HG03095 (cell line): ENCODE measurements at regions not wholly inside any gene's neighbourhood (a gene's known extent, or its start where the extent isn't known, plus 50 kb on each side); places are given as distances from the start of the nearest gene placed in this dataset.
A peak's percentile ranks its signal among the peaks of the same experiment; 100 is the strongest.
"Not testable (repeated sequence)": the region's sequence is repeated elsewhere in the genome, so short reads cannot be mapped to it uniquely, and the experiment has no call there.

Experiments used
- ATAC-seq: cut with Tn5 transposase; IDR thresholded peaks from one replicate; pipeline ENCODE4 v1.9.1; 2021; ENCODE audit warnings: moderate library complexity; ENCODE audit not compliant: unreplicated experiment

DNA sequence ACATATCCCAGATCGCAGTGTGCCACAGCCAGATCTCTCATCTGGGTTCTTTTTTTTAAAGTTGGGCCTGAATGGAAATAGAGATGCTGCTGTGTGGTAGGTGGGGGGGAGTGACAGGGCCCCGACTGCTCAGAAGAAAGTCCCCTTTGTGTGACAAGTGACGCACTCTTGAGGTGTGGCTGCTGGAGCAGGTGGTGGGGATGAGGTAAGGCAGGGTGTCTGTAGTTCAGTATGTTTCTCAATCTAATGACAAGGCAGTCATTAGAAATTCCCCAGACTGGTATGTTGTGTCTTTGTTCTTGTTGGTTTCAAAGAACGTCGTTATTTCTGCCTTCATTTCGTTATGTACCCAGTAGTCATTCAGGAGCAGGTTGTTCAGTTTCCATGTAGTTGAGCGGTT lies 128.8 kb upstream of the TACR1 start:
- ATAC-seq, result no peak

DNA sequence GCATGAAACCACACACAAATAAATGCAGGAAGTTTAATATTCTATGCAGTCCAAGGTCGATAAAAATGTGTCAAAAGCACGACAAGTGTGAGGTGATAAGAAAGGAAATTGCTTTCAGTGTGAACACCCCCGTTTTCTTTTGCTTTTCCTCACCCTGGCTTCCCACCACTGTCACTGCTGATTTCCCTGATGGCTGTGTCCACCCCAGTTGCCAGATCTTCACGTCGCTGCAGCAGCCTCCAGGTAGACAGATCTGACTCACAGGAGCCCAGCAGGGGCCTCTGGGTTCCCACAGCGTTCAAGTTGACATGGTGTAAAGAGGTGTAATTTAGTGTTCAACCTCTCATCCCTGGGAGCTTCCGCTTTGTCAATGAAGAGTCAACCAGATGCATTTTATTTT lies 128.0 kb upstream of the TACR1 start:
- no peak for ATAC-seq

DNA sequence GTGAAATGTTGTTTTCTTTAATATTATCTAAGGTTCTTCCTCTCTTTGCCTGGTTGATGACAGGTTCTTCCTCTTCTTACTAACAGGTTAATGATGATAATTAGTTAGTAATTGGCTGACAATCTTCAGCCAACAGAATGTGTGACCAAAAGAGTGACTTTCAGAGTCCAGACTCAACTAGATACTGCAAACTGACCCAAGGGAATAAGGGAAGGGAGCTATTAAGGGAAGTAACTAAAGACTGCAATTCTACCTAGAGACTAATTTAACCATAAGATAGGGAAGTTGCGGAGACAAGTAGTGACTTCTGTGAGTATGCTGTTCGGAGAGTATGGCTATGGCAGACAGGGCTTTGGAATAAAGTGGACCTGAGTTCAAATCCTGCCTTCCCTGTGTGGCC lies 127.3 kb upstream of the TACR1 start:
- ATAC-seq, result no peak

DNA sequence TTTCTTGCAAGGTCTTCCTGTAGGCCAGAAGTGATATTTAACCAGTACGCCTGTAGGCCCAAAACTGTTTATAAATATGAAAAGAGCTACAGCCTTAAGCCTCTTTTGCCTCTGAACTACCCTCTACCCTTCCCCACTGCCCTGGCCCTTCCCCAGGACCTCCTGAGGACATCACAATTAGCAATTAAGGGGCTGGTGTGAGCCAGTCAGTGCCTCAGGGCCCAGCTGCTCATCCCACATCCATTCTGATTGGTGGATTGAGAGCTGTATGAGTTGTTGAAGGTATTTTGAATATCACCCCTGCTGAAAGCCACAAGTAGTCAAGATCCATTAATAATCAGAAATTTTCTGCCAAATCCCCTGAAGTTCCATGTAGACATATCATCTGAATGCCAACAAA lies 126.3 kb upstream of the TACR1 start:
- no peak for ATAC-seq

DNA sequence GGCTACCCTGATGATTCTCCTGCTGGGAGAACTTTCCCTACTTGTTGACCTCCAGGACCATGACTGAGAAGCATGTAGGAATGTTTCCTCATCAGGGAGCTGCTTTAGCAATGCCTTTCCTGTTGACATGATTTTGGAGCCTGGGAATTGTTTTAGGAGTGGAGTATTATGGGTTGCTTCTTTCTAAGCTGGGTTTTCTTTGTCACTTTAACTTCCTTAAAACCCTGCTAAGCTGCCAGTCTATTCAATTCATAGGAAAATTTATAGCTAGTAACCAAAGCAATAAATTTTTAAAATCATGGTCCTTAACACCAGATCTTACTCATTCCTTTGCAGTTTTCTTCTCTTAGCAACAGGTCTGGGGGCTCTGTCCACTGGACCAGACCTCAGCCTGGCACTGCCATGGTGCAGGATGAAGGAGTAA lies 125.6 kb upstream of the TACR1 start:
- no peak for ATAC-seq

DNA sequence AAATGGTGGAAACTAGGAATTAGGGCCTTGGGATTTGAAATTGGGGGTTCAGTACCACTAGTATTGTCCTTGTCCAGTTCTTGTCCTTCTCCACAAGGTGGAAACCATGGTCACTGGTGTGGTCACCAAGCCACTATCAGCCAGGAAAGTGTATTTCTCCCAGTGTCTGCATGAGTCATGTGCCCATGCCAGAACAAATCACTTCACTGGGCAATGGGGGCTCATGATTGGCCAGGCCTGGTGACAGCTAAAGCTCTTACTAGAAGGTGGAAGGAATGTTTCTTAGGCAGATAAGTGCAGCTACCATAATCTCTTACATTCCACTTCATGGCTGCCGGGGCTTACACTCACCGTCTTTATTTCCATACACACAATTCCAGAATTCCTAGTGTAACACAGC lies 124.8 kb upstream of the TACR1 start:
- no peak for ATAC-seq

DNA sequence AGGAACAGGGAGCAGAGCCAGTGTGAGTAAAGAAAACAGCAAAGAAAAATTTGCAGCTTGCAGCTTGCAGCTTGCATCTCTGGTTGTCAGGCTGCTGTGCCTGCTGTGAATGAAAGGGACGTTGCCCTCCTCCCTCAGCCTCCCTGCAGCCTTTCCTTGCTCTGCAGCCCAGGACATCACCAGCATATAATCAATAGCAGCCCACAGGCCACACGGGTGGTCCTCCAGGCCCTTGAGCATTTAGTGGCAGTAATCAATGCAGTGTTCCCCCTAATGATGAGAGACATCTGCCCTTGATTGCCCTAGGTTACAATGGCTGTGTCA lies 122.2 kb upstream of the TACR1 start:
- ATAC-seq, result no peak

DNA sequence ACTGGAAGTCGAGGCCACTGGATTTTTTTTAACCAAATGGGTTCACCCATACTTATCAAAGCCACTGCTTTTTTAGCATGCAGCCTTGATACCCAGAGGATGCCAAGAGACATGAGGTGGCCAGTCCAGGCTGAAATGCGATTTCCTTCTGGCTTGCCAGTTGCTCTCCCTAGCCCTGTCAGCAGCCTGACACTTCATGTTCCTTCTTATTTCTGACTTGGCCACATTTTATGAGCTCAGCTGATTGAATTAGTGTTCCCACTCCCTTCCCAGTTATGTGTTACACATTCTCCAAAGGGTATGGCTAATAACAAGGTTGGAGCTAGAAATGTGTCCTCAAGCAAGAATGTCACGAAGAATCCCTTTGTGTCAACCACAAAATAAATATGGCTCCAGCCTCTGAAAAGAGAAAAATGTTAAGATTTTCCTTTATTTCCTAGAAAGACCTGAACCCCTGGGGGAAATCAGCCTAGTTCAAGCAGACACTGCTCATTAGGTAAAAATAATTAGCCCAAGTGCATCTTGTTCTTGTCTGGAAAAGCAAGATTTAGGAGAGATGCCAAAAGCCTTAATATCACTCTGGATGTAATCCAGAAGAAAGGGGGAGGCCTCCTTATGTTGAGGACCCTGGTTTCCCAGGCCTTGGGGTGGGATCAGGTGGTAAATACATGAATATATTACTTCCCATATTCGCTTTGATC lies 121.7 kb upstream of the TACR1 start:
- no peak for ATAC-seq

DNA sequence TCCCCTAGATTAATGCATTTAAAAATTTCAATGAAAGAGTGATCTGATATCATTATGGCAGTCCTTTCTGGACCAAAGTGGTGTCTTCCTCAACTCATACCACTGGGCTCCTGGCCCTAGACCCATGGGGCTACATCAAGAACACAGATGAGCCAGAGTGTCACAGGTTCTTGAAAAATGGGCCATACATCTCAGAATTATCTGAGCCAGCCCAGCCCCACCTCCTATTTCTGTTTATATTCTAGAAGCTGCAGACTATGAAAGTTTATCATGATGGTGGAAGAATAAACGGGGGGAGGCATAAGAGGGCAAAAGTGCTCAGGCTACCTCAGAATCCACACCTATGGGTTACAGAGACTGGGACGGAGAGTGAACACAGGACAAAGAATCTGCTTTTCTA lies 120.6 kb upstream of the TACR1 start:
- ATAC-seq, result no peak

DNA sequence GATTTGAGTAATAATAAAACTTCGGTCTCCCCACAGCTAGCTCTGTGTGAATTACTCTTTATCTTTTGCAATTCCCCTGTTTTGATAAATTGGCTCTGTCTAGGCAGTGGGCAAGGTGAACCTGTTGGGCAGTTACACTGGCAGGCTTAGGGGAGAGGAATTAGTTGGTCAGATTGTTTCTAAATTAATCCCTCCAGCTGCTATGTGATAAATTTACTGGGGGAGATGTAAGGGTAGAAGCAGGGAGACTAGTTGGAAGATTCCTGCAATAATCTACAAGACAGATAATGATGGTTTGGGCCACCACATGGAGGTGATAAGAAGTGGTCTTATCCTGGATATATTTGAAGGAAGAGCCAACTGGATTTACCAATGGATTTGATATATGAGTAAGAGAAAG lies 118.5 kb upstream of the TACR1 start:
- no peak for ATAC-seq

DNA sequence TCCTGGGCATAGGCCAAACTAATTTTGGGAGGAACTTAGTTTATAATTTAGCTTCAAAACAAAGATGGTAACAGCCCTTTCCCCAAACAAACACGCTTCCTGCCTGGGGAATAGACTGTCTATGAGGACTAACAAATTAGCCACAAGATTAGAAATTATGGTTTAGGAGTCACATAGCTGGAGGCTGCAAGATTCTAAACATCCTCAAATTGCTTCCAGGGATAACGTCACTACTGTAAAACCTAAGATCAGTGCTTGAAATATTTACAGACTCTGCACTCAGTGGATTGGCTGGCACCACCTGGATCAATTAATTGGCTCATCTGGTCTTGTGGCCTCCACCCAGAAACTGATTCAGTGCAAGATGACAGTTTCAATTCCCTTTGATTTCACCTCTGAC lies 118.0 kb upstream of the TACR1 start:
- no peak for ATAC-seq

DNA sequence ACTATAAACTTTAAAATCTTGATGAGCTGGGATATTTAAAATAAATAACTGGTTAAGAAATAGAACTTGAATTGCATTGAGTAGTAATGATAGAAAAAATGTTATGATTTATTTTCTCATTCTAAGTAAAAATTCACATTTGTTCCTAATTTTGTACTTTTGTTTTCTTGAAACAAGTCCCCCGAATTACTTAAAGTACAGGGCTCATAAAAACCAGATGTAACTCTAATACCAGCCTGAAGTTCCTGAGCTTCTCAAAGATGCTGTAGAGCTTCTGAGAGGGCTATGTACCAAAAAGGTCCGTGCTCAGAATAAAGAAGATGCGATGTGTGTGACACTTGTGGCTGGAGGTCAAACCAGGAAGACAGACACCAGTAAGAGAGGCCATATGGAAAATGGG lies 116.1 kb upstream of the TACR1 start:
- ATAC-seq, result no peak

DNA sequence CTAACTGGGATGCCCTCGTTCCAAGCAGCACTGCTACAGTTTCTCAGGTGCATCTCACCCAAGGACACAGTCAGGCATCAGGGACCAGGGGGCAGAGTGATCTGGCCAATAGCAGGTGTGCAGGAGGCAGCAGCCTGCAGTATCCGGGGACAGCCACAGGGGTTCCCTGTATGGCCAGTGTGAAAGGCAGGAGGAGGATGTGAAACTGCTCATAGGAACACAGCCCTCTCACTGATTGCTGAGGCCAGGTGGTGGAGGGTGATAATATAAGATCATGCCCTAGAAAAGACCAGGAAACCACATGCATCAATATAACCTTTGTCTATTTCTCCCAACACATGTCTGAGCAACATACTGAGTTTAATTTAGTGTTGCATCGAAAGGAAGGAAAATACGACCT lies 112.7 kb upstream of the TACR1 start:
- ATAC-seq, result peak; percentile 100

DNA sequence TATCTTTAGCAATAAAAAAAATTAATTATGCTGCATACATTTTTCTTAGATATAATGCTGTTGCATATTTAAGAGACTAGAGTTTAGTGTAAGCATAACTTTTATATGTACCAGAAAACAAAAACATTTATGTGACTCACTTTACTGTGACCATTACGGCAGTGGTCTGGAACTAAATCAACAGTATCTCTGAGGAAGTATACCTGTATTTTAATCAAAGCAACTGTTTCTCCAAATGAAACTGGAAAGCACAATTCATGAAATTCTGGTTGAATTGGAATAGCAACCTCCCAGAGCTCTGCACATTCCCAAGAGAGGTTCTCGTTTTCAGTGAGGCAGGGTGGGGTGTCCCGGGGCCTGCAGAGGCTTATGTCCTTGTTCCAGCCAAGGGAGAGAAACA lies 112.2 kb upstream of the TACR1 start:
- ATAC-seq, result no peak

DNA sequence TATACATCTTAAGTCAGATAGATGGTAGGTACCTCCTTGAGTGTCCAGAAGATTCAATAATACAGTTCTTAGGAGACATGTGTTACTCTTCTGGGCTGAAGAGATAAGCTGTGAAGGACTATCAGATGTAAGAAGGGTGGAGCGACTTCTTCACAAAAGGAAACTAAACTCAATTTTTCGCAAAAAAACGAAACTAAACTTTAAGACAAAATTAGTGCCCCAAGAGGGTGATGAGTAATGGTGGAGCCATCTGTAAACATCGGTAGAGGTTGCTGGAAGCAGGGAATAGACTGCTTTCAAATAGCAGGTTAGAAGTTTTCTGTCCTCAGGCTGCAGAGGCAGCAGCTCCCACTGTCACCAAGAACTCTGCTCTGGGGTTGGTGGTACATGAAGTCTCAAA lies 111.6 kb upstream of the TACR1 start:
- ATAC-seq, result no peak

DNA sequence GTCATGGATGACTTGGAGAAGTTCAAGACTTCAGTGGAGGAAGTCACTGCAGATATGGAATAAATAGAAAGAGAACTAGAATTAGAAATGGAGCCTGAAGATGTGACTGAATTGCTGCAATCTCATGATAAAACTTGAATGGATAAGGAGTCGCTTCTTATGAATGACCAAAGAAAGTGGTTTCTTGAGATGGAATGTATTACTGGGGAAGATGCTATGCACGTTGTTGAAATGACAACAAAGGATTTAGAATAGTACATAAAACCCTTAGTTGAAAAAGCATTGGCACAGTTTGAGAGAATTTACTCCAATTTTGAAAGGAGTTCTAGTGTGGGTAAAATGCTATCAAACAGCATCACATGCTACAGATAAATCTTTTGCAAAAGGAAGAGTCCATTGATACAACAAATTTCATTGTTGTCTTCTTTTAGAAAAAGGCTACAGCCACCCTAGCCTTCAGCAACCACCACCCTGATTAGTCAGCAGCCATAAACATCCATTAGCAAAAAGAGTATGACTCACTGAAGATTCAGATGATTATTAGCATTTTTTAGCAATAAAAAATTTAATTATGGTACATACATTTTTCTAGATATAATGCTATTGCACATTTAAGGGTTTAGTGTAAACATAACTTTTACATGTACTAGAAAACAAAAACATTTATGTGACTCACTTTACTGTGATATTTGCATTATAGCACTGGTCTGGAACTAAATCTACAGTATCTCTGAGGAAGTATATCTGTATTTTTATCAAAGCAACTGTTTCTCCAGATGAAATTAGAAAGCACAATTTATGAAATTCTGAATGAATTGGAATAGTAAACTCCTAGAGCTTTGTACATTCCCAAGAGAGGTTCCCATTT lies 110.5 kb upstream of the TACR1 start:
- ATAC-seq, result no peak

DNA sequence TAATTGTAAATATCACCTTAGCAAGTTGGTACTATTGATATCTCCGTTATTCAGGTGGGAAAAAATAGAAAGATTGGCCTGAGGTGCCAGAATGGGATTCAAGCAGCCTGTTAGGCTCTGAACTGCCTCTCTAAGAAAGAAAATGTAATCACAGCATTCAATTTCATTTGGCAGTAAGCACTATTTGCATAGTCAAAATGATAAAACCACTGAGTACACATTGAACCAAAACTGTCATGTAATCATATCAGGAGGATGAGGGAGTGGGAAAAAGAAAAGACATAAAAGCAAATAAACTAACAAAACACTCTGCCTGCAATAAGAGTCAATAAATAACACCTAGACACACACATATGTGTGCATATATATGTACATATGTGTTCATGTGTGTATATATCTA lies 103.9 kb upstream of the TACR1 start:
- ATAC-seq, result no peak

DNA sequence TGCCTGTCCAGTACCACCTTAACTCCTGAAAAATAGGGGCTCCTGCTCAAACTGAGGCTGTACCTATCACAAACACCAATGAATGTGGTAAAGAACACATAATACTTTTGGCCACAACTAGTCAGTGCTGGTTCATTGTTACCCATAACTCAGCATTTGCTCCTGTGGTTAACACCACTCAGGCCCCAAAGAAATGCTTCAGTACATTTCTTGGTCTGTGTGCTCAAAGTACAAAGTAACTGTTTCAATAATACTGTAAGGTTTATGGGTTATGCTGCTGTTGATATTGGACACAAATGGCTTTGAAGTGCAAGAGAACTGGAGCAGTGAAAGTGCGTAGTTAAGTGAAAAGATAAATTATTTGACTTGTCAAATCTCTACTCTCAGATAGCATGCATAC lies 95.0 kb upstream of the TACR1 start:
- no peak for ATAC-seq

DNA sequence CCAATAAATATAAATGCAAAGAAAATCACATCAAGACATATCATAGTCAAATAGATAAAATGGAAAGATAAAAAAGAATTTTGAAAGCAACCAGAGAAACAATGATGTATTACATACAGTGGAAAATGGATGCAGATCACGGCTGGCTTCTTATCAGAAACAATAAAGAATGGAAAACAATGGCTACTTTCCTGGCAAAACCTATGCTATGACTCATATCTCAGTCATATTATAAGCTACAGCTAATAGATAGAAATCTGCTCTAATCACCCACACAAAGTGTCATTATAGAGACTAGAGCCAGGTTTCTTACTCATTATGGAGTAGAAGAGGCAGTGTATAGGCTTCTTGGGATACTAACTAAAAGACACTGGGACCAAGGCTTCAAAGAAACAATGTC lies 93.5 kb upstream of the TACR1 start:
- no peak for ATAC-seq

DNA sequence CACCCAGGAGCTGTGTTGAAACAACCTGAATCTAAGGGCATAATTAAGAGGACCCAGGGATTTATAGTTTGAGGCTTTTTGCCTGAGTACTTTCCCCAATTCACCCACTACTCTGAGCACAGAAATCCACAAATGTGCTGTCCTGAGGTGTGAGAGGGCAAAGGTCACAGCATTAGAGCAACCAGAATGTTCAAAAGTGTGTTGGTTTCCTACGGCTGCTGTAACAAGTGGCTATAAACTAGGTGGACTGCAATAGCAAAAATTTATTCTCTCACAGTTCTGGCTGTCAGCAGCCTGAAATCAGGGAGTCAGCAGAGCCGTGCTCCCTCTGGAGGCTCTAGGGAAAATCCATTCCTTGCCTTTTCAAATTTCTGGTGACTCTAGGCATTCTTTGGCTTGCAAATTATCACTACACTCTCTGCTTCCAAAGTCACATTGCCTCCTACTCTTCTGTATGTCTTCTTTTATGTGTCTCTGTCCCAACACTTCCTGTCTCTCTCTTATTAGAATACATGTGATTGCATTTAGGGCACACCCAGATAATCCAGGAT lies 91.4 kb upstream of the TACR1 start:
- no peak for ATAC-seq

DNA sequence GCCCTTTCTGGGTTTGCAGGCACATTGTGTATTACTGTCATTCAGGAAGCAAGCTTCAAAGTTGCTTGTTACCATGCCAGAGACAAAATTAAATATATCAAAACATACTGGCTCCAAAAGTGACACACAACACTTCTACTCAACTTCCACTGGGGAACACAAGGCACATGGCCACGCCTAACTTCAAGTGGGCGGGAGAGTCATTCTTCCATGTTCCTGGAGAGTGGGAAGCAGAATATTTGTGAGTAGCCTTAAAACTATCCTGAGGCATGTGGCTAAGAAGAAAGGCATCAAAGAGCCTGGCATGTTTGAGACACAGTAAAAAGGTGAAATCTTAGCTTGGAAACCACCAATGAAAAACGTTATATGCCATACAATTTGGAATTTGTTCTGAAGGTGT lies 90.5 kb upstream of the TACR1 start:
- ATAC-seq, result no peak

DNA sequence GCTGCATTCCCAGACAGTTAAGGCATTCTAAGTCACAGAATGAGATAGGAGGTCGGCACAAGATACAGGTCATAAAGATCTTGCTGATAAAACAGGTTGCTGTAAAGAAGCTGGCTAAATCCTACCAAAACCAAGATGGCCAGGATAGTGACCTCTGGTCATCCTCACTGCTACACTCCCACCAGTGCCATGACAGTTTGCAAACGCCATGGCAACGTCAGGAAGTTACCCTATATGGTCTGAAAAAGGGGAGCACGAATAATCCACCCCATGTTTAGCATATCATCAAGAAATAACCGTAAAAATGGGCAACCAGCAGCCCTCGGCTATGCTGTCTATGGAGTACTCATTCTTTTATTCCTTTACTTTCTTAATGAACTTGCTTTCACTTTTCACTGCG lies 89.9 kb upstream of the TACR1 start:
- ATAC-seq, result not testable (repeated sequence)
